WTC11 (cell line): ENCODE measurements at regions not wholly inside any gene's neighbourhood (a gene's known extent, or its start where the extent isn't known, plus 50 kb on each side); places are given as distances from the start of the nearest gene placed in this dataset.

ENCODE experiments used
- ATAC-seq: fragments of 200-7000 bp; cut with Tn5 transposase; 2 replicates; pipeline ENCODE4 v1.10.0; 2021; ENCODE audit warnings: mild to moderate bottlenecking, moderate library complexity
- CTCF ChIA-PET: fragments of 300-600 bp; sonication (Branson Sonifier 250); formaldehyde crosslinking; loops from one replicate; lab custom pipeline; 2021; ENCODE audit warnings: antibody characterized with exemption; lab: Charles Lee
- POLR2A ChIA-PET: fragments of 350-600 bp; sonication (Branson Sonifier 250); formaldehyde crosslinking; loops from one replicate; lab custom pipeline; 2021; ENCODE audit warnings: antibody characterized with exemption; lab: Charles Lee
- DNase-seq: peaks from one replicate; pipeline ENCODE4 v3.0.0; 2021; ENCODE audit warnings: low spot score
- H3K27ac Mint-ChIP-seq: 2 replicates; pipeline ENCODE4 v1.8.0; 2021; ENCODE audit warnings: mixed read lengths
- H3K27me3 Mint-ChIP-seq: 2 replicates; pipeline ENCODE4 v1.8.0; 2021; ENCODE audit warnings: low read depth, mild to moderate bottlenecking, moderate library complexity, mixed read lengths
- H3K36me3 Mint-ChIP-seq: 2 replicates; pipeline ENCODE4 v1.8.0; 2021; ENCODE audit warnings: mixed read lengths
- H3K4me1 Mint-ChIP-seq: 2 replicates; pipeline ENCODE4 v1.8.0; 2022; ENCODE audit warnings: mixed read lengths
- H3K4me3 Mint-ChIP-seq: 2 replicates; pipeline ENCODE4 v1.8.0; 2021; ENCODE audit warnings: mild to moderate bottlenecking, moderate library complexity, mixed read lengths
- H3K9me3 Mint-ChIP-seq: 2 replicates; pipeline ENCODE4 v1.8.0; 2021; ENCODE audit warnings: mixed read lengths
- CBFB ChIP-seq: sonication (generic); formaldehyde crosslinking; IDR thresholded peaks from 2 replicates; pipeline ENCODE4 v1.8.1; 2022; ENCODE audit warnings: mild to moderate bottlenecking, low read depth, missing genetic modification reagents
- EMX1 ChIP-seq: fragments of 250-450 bp; sonication (Bioruptor Pico); IDR thresholded peaks from 2 replicates; pipeline ENCODE4 v1.8.0; 2021; ENCODE audit warnings: mild to moderate bottlenecking
- FOXP1 ChIP-seq: sonication (generic); formaldehyde crosslinking; IDR thresholded peaks from 2 replicates; pipeline ENCODE4 v1.8.0; 2022; ENCODE audit warnings: missing genetic modification reagents, mild to moderate bottlenecking, moderate library complexity, borderline replicate concordance
- GRHL2 ChIP-seq: fragments of 250-450 bp; sonication (Bioruptor Pico); IDR thresholded peaks from 2 replicates; pipeline ENCODE4 v1.8.0; 2022; ENCODE audit warnings: mild to moderate bottlenecking, moderate library complexity; ENCODE audit not compliant: insufficient replicate concordance, severe bottlenecking
- HMGA2 ChIP-seq: fragments of 250-450 bp; sonication (Bioruptor Pico); IDR thresholded peaks from 2 replicates; pipeline ENCODE4 v1.4.0; 2021; ENCODE audit warnings: mild to moderate bottlenecking, moderate library complexity
- JUN ChIP-seq: sonication (generic); formaldehyde crosslinking; IDR thresholded peaks from 2 replicates; pipeline ENCODE4 v1.8.0; 2023; ENCODE audit warnings: mild to moderate bottlenecking, missing genetic modification reagents
- OVOL2 ChIP-seq: fragments of 250-450 bp; sonication (Bioruptor Pico); IDR thresholded peaks from 2 replicates; pipeline ENCODE4 v1.9.0; 2021; ENCODE audit warnings: mild to moderate bottlenecking, borderline replicate concordance
- RORB ChIP-seq: fragments of 250-450 bp; sonication (Bioruptor Pico); IDR thresholded peaks from 2 replicates; pipeline ENCODE4 v1.9.0; 2021; ENCODE audit warnings: mild to moderate bottlenecking
- TCF7 ChIP-seq: sonication (generic); formaldehyde crosslinking; IDR thresholded peaks from 2 replicates; pipeline ENCODE4 v1.8.0; 2022; ENCODE audit warnings: mild to moderate bottlenecking, low read depth, missing genetic modification reagents, moderate library complexity
- TP53 ChIP-seq: sonication (generic); formaldehyde crosslinking; IDR thresholded peaks from 2 replicates; pipeline ENCODE4 v1.8.1; 2023; ENCODE audit warnings: mild to moderate bottlenecking, missing genetic modification reagents
- ZNF263 ChIP-seq: sonication (generic); formaldehyde crosslinking; IDR thresholded peaks from 2 replicates; pipeline ENCODE4 v1.8.1; 2022; ENCODE audit warnings: low read depth, mild to moderate bottlenecking, moderate library complexity, missing genetic modification reagents
- TF ChIP-seq, protein P1 (sequence below): sonication (generic); formaldehyde crosslinking; IDR thresholded peaks from 2 replicates; pipeline ENCODE4 v1.8.0; 2022; ENCODE audit warnings: mild to moderate bottlenecking, missing genetic modification reagents
- TF ChIP-seq, protein P2 (sequence below): sonication (generic); formaldehyde crosslinking; IDR thresholded peaks from 2 replicates; pipeline ENCODE4 v1.8.1; 2022; ENCODE audit warnings: low read depth, mild to moderate bottlenecking, moderate library complexity, missing genetic modification reagents, borderline replicate concordance
- TF ChIP-seq, protein P3 (sequence below): sonication (generic); formaldehyde crosslinking; IDR thresholded peaks from 2 replicates; pipeline ENCODE4 v1.8.1; 2023; ENCODE audit warnings: mild to moderate bottlenecking, missing genetic modification reagents
- TF ChIP-seq, protein P4 (sequence below): fragments of 250-450 bp; sonication (Bioruptor Pico); IDR thresholded peaks from 2 replicates; pipeline ENCODE4 v1.9.0; 2021; ENCODE audit warnings: moderate library complexity, mild to moderate bottlenecking, inconsistent platforms, borderline replicate concordance
- TF ChIP-seq, protein P5 (sequence below): fragments of 250-450 bp; sonication (Bioruptor Pico); IDR thresholded peaks from 2 replicates; pipeline ENCODE4 v1.9.0; 2021; ENCODE audit warnings: mild to moderate bottlenecking
- TF ChIP-seq, protein P6 (sequence below): sonication (generic); formaldehyde crosslinking; IDR thresholded peaks from 2 replicates; pipeline ENCODE4 v1.8.1; 2022; ENCODE audit warnings: low read depth, missing genetic modification reagents, borderline replicate concordance
- TF ChIP-seq, protein P7 (sequence below): sonication (generic); formaldehyde crosslinking; conservative IDR thresholded peaks from 2 replicates; pipeline ENCODE4 v1.8.1; 2022; ENCODE audit warnings: mild to moderate bottlenecking, missing genetic modification reagents
- TF ChIP-seq, protein P8 (sequence below): fragments of 250-450 bp; sonication (Bioruptor Pico); IDR thresholded peaks from 2 replicates; pipeline ENCODE4 v1.8.0; 2021; ENCODE audit warnings: mild to moderate bottlenecking

DNA sequence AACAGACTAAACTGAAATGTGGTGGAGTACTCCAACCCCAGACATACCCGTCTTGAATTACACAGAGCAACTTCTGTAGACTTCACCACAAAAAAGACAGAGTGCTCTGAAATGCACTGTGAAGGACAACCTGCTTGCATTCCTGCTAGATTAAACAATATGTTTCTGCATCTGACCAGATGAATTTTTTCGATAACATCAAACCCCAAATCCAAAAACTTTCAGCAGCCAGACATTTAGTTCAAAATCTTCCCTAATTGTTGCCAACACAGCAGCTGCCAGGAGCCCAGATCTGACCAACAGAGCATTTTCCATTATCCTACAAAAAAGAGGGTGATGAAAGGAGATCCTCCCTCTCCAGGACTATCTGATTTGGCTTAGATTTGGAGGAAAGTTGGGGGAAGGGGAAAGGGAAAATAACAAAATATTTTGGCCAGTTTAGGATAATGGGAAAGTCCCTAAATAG is 356.5 kb downstream of the PDGFC start:
- H3K36me3 Mint-ChIP-seq: no peaks in the 10 kb centered on the region
- H3K27me3 Mint-ChIP-seq: no peaks in the 10 kb centered on the region
- DNase-seq (no peak), ATAC-seq (peak; percentile 41; the same call in 1 of the 2 replicates)
- H3K27ac Mint-ChIP-seq: no peak overlapping the region
- POLR2A ChIA-PET: no interaction called here
- H3K9me3 Mint-ChIP-seq: no peaks in the 10 kb centered on the region
- CTCF ChIA-PET: no interaction called here
- no peak overlapping the region for H3K4me3 Mint-ChIP-seq
- H3K4me1 Mint-ChIP-seq: peaks cover 6% of the 10 kb centered on the region
- TF ChIP-seq, protein P1, sequence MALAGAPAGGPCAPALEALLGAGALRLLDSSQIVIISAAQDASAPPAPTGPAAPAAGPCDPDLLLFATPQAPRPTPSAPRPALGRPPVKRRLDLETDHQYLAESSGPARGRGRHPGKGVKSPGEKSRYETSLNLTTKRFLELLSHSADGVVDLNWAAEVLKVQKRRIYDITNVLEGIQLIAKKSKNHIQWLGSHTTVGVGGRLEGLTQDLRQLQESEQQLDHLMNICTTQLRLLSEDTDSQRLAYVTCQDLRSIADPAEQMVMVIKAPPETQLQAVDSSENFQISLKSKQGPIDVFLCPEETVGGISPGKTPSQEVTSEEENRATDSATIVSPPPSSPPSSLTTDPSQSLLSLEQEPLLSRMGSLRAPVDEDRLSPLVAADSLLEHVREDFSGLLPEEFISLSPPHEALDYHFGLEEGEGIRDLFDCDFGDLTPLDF (CRISPR knock-in tag): no peak
- TF ChIP-seq JUN (CRISPR knock-in tag): no peak
- no peak for TF ChIP-seq GRHL2
- TF ChIP-seq FOXP1: no peak
- TF ChIP-seq, all 79 proteins: peak for 0

DNA sequence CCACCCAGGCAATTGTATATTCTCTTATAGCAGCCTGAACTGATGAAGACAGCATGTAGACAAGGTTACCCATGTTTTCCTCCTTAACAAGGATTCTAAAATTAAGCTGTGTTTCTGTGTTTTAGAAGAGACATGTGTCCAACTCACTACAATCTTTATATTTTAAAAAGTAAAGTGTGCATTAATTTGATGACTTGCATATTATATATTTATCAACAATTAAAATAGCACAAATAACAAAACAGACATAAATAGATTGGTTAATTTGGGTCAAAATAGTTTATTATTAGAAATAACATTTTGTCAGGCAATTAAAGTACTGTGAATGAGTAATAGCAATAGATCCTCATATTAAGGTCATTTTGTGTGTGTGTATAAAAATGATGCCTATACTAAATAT is 357.1 kb downstream of the PDGFC start:
- Mint-ChIP-seq H3K27me3 (no peaks in the 10 kb centered on the region), H3K4me3 (no peak overlapping the region), H3K27ac (no peak overlapping the region), H3K36me3 (no peaks in the 10 kb centered on the region), H3K4me1 (peaks cover 6% of the 10 kb centered on the region)
- ChIA-PET POLR2A (no interaction called here), CTCF (no interaction called here)
- DNase-seq (no peak), ATAC-seq (no peak)
- TF ChIP-seq, protein P2, sequence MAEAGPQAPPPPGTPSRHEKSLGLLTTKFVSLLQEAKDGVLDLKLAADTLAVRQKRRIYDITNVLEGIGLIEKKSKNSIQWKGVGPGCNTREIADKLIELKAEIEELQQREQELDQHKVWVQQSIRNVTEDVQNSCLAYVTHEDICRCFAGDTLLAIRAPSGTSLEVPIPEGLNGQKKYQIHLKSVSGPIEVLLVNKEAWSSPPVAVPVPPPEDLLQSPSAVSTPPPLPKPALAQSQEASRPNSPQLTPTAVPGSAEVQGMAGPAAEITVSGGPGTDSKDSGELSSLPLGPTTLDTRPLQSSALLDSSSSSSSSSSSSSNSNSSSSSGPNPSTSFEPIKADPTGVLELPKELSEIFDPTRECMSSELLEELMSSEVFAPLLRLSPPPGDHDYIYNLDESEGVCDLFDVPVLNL: no peak
- no peak for TF ChIP-seq ZNF263 (CRISPR knock-in tag)
- no peak for TF ChIP-seq EMX1 (CRISPR knock-in tag)
- no peak for TF ChIP-seq TP53 (CRISPR knock-in tag)
- TF ChIP-seq, all 79 proteins: peak for 0
- H3K9me3 Mint-ChIP-seq: no peaks in the 10 kb centered on the region

DNA sequence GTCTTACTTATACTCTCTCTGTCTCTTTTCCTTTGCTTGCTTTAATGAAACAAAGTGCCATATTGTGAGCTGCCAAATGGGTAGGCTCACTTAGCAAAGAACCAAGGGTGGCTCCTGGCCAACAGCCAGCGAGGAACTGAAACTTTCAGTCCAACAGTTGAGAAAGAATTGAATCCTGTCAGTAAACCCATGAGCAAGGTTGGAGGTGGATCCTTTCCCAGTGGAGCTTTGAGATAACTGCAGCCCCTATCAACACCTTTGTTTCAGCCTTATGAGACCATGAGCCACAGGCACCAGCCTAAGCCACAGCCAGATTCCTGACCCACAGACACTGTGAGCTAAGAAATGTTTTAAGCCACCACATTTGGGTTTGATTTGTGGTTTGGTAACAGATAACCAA is 362.2 kb downstream of the PDGFC start:
- ATAC-seq: peak; percentile 60
- POLR2A ChIA-PET: interaction anchor here (0.6 kb wide), 1 partner anchor 73 kb away, joined by 3 read pairs; no protein-coding TSS in a partner anchor
- H3K4me3 Mint-ChIP-seq: no peak overlapping the region
- no peak for TF ChIP-seq HMGA2 (CRISPR knock-in tag)
- TF ChIP-seq, all 79 proteins: peak for 0
- CTCF ChIA-PET: no interaction called here
- Mint-ChIP-seq H3K4me1 (no peaks in the 10 kb centered on the region), H3K27ac (no peak overlapping the region), H3K36me3 (no peaks in the 10 kb centered on the region), H3K27me3 (no peaks in the 10 kb centered on the region), H3K9me3 (no peaks in the 10 kb centered on the region)
- no peak for DNase-seq

DNA sequence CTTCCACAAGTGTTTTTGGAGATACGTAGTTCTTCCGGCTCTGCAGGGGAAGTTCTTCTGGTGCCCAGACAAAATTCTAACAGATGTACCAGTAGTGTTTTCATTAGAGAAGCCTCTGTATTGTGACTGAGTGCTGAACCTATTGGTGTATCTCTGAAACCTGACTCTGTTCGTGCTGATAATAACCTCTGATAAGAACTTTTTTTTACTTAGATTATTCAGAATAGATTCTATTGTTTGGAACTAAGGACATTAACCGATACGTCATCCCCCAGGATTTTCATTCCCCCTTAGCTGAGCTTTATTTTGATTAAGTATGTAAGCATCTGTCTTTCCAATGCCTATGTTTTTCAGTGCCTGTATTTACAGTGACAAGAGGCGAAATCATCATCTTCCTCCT is 362.9 kb downstream of the PDGFC start:
- ATAC-seq (no peak), DNase-seq (no peak)
- H3K9me3 Mint-ChIP-seq: peaks cover 5% of the 10 kb centered on the region
- ChIA-PET POLR2A (no interaction called here), CTCF (no interaction called here)
- no peaks in the 10 kb centered on the region for H3K36me3 Mint-ChIP-seq
- H3K4me3 Mint-ChIP-seq: no peak overlapping the region
- no peaks in the 10 kb centered on the region for H3K4me1 Mint-ChIP-seq
- H3K27me3 Mint-ChIP-seq: no peaks in the 10 kb centered on the region
- no peak overlapping the region for H3K27ac Mint-ChIP-seq
- TF ChIP-seq, protein P3, sequence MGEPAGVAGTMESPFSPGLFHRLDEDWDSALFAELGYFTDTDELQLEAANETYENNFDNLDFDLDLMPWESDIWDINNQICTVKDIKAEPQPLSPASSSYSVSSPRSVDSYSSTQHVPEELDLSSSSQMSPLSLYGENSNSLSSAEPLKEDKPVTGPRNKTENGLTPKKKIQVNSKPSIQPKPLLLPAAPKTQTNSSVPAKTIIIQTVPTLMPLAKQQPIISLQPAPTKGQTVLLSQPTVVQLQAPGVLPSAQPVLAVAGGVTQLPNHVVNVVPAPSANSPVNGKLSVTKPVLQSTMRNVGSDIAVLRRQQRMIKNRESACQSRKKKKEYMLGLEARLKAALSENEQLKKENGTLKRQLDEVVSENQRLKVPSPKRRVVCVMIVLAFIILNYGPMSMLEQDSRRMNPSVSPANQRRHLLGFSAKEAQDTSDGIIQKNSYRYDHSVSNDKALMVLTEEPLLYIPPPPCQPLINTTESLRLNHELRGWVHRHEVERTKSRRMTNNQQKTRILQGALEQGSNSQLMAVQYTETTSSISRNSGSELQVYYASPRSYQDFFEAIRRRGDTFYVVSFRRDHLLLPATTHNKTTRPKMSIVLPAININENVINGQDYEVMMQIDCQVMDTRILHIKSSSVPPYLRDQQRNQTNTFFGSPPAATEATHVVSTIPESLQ: no peak
- TF ChIP-seq FOXP1 (no peak), TCF7 (CRISPR knock-in tag) (no peak), RORB (CRISPR knock-in tag) (no peak), OVOL2 (no peak), CBFB (CRISPR knock-in tag) (no peak)
- TF ChIP-seq, protein P4, sequence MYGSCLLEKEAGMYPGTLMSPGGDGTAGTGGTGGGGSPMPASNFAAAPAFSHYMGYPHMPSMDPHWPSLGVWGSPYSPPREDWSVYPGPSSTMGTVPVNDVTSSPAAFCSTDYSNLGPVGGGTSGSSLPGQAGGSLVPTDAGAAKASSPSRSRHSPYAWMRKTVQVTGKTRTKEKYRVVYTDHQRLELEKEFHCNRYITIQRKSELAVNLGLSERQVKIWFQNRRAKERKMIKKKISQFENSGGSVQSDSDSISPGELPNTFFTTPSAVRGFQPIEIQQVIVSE (CRISPR knock-in tag): no peak
- TF ChIP-seq, protein P5, sequence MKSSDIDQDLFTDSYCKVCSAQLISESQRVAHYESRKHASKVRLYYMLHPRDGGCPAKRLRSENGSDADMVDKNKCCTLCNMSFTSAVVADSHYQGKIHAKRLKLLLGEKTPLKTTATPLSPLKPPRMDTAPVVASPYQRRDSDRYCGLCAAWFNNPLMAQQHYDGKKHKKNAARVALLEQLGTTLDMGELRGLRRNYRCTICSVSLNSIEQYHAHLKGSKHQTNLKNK: no peak
- TF ChIP-seq, protein P6, sequence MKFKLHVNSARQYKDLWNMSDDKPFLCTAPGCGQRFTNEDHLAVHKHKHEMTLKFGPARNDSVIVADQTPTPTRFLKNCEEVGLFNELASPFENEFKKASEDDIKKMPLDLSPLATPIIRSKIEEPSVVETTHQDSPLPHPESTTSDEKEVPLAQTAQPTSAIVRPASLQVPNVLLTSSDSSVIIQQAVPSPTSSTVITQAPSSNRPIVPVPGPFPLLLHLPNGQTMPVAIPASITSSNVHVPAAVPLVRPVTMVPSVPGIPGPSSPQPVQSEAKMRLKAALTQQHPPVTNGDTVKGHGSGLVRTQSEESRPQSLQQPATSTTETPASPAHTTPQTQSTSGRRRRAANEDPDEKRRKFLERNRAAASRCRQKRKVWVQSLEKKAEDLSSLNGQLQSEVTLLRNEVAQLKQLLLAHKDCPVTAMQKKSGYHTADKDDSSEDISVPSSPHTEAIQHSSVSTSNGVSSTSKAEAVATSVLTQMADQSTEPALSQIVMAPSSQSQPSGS (CRISPR knock-in tag): no peak
- TF ChIP-seq, protein P7, sequence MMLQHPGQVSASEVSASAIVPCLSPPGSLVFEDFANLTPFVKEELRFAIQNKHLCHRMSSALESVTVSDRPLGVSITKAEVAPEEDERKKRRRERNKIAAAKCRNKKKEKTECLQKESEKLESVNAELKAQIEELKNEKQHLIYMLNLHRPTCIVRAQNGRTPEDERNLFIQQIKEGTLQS (CRISPR knock-in tag): no peak
- TF ChIP-seq, protein P8, sequence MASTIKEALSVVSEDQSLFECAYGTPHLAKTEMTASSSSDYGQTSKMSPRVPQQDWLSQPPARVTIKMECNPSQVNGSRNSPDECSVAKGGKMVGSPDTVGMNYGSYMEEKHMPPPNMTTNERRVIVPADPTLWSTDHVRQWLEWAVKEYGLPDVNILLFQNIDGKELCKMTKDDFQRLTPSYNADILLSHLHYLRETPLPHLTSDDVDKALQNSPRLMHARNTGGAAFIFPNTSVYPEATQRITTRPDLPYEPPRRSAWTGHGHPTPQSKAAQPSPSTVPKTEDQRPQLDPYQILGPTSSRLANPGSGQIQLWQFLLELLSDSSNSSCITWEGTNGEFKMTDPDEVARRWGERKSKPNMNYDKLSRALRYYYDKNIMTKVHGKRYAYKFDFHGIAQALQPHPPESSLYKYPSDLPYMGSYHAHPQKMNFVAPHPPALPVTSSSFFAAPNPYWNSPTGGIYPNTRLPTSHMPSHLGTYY (CRISPR knock-in tag): no peak
